SK-N-SH treated with all-trans-retinoic acid at 6 μM for 48 hours (cell line): ENCODE measurements at regions not wholly inside any gene's neighbourhood (a gene's known extent, or its start where the extent isn't known, plus 50 kb on each side); places are given as distances from the start of the nearest gene placed in this dataset.
"Not testable (repeated sequence)": the region's sequence is repeated elsewhere in the genome, so short reads cannot be mapped to it uniquely, and the experiment has no call there.

Experiments used
- ARNTL ChIP-seq: fragments of 450-650 bp; formaldehyde crosslinking; IDR thresholded peaks from 2 replicates; pipeline ENCODE4 v1.5.0; 2020; ENCODE audit warnings: low read depth, mild to moderate bottlenecking, moderate library complexity, borderline replicate concordance
- BACH2 ChIP-seq: fragments of 250-450 bp; sonication (Bioruptor Pico); IDR thresholded peaks from 2 replicates; pipeline ENCODE4 v1.9.0; 2021; ENCODE audit warnings: mild to moderate bottlenecking, borderline replicate concordance
- ISL1 ChIP-seq: fragments of 250-450 bp; sonication (Bioruptor Pico); IDR thresholded peaks from 2 replicates; pipeline ENCODE4 v2.1.2; 2022; ENCODE audit warnings: mild to moderate bottlenecking, moderate library complexity
- RARB ChIP-seq: fragments of 250-450 bp; sonication (Bioruptor Pico); IDR thresholded peaks from 2 replicates; pipeline ENCODE4 v1.8.0; 2021; ENCODE audit warnings: mild to moderate bottlenecking, moderate library complexity
- SNAI2 ChIP-seq: fragments of 250-450 bp; sonication (Bioruptor Pico); IDR thresholded peaks from 2 replicates; pipeline ENCODE4 v1.5.0; 2020; ENCODE audit warnings: mild to moderate bottlenecking, moderate library complexity
- TCF4 ChIP-seq: fragments of 250-450 bp; sonication (Bioruptor Pico); IDR thresholded peaks from 2 replicates; pipeline ENCODE4 v1.8.0; 2021; ENCODE audit warnings: mild to moderate bottlenecking, moderate library complexity, borderline replicate concordance
- TOX ChIP-seq: fragments of 250-450 bp; sonication (Bioruptor Pico); IDR thresholded peaks from 2 replicates; pipeline ENCODE4 v1.8.0; 2021; ENCODE audit warnings: mild to moderate bottlenecking, moderate library complexity, borderline replicate concordance
- ZC3H10 ChIP-seq: fragments of 250-450 bp; sonication (Bioruptor Pico); IDR thresholded peaks from 2 replicates; pipeline ENCODE4 v1.5.1; 2021; ENCODE audit warnings: mild to moderate bottlenecking, moderate library complexity
- ZFP3 ChIP-seq: fragments of 250-450 bp; sonication (Bioruptor Pico); IDR thresholded peaks from 2 replicates; pipeline ENCODE4 v1.5.0; 2020; ENCODE audit warnings: mild to moderate bottlenecking, moderate library complexity
- ZFP30 ChIP-seq: fragments of 450-650 bp; formaldehyde crosslinking; IDR thresholded peaks from 2 replicates; pipeline ENCODE4 v1.5.0; 2022; ENCODE audit warnings: mild to moderate bottlenecking, moderate library complexity
- ZNF70 ChIP-seq: fragments of 450-650 bp; formaldehyde crosslinking; IDR thresholded peaks from 2 replicates; pipeline ENCODE4 v1.5.0; 2020; ENCODE audit warnings: mild to moderate bottlenecking, moderate library complexity
- TF ChIP-seq, protein P1 (sequence below): fragments of 250-450 bp; sonication (Bioruptor Pico); IDR thresholded peaks from 2 replicates; pipeline ENCODE4 v1.8.0; 2020; ENCODE audit warnings: mild to moderate bottlenecking, moderate library complexity, borderline replicate concordance
- TF ChIP-seq, protein P2 (sequence below): fragments of 250-450 bp; sonication (Bioruptor Pico); IDR thresholded peaks from 2 replicates; pipeline ENCODE4 v1.5.0; 2020; ENCODE audit warnings: mild to moderate bottlenecking, moderate library complexity
- TF ChIP-seq, protein P3 (sequence below): fragments of 250-450 bp; sonication (Bioruptor Pico); IDR thresholded peaks from 2 replicates; pipeline ENCODE4 v1.5.1; 2021; ENCODE audit warnings: mild to moderate bottlenecking, moderate library complexity

DNA sequence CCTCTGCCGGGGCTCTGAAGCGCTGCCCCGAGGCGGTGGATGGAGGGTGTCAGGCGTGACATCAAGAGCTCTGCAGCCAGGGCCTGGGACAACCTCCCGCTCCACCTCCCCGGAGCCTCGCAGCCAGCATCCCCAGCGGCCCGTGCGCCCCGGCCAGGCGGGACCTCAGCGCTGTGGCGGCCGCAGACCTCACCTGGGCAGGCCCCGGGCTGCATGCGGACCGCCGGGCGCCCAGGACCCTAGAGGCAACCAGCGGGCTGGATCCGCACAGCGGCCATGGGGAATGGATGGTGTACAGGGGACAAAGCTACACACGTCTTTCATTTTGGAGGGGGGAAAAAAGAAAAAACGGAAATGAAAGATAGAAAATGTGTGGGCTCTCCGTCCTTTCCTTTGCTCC lies 987.5 kb downstream of the TUBA3C start:
- not testable (repeated sequence) for TF ChIP-seq ZFP30 (CRISPR knock-in tag); SNAI2 (CRISPR knock-in tag); RARB (CRISPR knock-in tag); TCF4; ARNTL (CRISPR knock-in tag); ZFP3 (CRISPR knock-in tag); TOX (CRISPR knock-in tag); BACH2 (CRISPR knock-in tag); ZNF70 (CRISPR knock-in tag); ZC3H10 (CRISPR knock-in tag); ISL1 (CRISPR knock-in tag)
- TF ChIP-seq, protein P1, sequence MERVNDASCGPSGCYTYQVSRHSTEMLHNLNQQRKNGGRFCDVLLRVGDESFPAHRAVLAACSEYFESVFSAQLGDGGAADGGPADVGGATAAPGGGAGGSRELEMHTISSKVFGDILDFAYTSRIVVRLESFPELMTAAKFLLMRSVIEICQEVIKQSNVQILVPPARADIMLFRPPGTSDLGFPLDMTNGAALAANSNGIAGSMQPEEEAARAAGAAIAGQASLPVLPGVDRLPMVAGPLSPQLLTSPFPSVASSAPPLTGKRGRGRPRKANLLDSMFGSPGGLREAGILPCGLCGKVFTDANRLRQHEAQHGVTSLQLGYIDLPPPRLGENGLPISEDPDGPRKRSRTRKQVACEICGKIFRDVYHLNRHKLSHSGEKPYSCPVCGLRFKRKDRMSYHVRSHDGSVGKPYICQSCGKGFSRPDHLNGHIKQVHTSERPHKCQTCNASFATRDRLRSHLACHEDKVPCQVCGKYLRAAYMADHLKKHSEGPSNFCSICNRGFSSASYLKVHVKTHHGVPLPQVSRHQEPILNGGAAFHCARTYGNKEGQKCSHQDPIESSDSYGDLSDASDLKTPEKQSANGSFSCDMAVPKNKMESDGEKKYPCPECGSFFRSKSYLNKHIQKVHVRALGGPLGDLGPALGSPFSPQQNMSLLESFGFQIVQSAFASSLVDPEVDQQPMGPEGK (CRISPR knock-in tag), result not testable (repeated sequence)
- TF ChIP-seq, protein P2, sequence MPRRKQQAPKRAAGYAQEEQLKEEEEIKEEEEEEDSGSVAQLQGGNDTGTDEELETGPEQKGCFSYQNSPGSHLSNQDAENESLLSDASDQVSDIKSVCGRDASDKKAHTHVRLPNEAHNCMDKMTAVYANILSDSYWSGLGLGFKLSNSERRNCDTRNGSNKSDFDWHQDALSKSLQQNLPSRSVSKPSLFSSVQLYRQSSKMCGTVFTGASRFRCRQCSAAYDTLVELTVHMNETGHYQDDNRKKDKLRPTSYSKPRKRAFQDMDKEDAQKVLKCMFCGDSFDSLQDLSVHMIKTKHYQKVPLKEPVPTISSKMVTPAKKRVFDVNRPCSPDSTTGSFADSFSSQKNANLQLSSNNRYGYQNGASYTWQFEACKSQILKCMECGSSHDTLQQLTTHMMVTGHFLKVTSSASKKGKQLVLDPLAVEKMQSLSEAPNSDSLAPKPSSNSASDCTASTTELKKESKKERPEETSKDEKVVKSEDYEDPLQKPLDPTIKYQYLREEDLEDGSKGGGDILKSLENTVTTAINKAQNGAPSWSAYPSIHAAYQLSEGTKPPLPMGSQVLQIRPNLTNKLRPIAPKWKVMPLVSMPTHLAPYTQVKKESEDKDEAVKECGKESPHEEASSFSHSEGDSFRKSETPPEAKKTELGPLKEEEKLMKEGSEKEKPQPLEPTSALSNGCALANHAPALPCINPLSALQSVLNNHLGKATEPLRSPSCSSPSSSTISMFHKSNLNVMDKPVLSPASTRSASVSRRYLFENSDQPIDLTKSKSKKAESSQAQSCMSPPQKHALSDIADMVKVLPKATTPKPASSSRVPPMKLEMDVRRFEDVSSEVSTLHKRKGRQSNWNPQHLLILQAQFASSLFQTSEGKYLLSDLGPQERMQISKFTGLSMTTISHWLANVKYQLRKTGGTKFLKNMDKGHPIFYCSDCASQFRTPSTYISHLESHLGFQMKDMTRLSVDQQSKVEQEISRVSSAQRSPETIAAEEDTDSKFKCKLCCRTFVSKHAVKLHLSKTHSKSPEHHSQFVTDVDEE (CRISPR knock-in tag), result not testable (repeated sequence)
- TF ChIP-seq, protein P3, sequence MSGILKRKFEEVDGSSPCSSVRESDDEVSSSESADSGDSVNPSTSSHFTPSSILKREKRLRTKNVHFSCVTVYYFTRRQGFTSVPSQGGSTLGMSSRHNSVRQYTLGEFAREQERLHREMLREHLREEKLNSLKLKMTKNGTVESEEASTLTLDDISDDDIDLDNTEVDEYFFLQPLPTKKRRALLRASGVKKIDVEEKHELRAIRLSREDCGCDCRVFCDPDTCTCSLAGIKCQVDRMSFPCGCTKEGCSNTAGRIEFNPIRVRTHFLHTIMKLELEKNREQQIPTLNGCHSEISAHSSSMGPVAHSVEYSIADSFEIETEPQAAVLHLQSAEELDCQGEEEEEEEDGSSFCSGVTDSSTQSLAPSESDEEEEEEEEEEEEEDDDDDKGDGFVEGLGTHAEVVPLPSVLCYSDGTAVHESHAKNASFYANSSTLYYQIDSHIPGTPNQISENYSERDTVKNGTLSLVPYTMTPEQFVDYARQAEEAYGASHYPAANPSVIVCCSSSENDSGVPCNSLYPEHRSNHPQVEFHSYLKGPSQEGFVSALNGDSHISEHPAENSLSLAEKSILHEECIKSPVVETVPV, result not testable (repeated sequence)
